ENCODE measurements at regions not wholly inside any gene's neighbourhood (a gene's known extent, or its start where the extent isn't known, plus 50 kb on each side); places are given as distances from the start of the nearest gene placed in this dataset.

DNA sequence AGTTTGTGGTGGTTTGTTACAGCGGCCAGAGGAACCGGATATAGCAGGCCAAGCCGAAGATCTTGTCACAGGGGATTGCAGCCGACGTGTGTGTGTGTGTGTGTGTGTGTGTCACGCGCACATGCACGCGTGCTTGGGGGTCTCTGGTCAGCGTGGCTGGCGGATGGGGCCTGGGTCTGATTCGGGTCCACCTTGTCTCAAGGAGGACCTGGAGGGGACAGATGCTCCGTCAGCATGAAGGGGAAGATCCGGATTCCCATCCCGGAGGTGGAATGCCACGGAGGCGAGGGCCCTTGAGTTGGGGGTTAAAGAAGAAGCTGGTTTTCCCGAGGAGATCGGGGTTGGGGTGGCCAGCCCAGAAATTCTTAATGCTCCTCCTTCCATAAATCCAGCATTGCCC, 1237.8 kb downstream of the BRD1 start:
- Histone ChIP-seq H2AFZ (ENCODE audit: low read length) (no peak overlapping the region), H3K79me2 (ENCODE audit: insufficient read depth, low read length) (no peaks in the 10 kb centered on the region), H3K4me3 (ENCODE audit: low read length, poor library complexity, severe bottlenecking) (no peak overlapping the region), H3K27me3 (ENCODE audit: insufficient read depth, low read length, poor library complexity, severe bottlenecking) (no peaks in the 10 kb centered on the region), H3F3A (ENCODE audit: low read depth) (no peaks in the 10 kb centered on the region), H3K9me3 (ENCODE audit: insufficient read depth, low read depth, low read length) (no peaks in the 10 kb centered on the region), H4K20me1 (ENCODE audit: insufficient read depth, low read length, poor library complexity, severe bottlenecking) (no peaks in the 10 kb centered on the region), H3K36me3 (ENCODE audit: insufficient read depth, low read length) (no peaks in the 10 kb centered on the region), H3K9me2 (replicated peaks; ENCODE audit: low read depth, low read length) (no peaks in the 10 kb centered on the region), H3K9ac (ENCODE audit: low read depth, low read length, poor library complexity, severe bottlenecking) (no peak overlapping the region), H3K4me1 (ENCODE audit: insufficient read depth, low read length, poor library complexity, severe bottlenecking) (no peaks in the 10 kb centered on the region), H3K4me2 (ENCODE audit: low read depth, low read length, poor library complexity, severe bottlenecking) (no peak overlapping the region)
- no peak for TF ChIP-seq CTCF (conservative IDR thresholded peaks at IDR 0.05; ENCODE audit: low read length)
- no peak for TF ChIP-seq EZH2phosphoT487 (IDR thresholded peaks at IDR 0.05; ENCODE audit: borderline replicate concordance)

GRCh38 chr22:48588878-48589450, 1238.7 kb downstream of the BRD1 start:
- no peak overlapping the region for H3K4me3 ChIP-seq (ENCODE audit: low read length, poor library complexity, severe bottlenecking)

GRCh38 chr22:48588151-48588877, 1239.4 kb downstream of the BRD1 start:
- no peaks in the 10 kb centered on the region for H3K36me3 ChIP-seq (ENCODE audit: insufficient read depth, low read length)
- peaks cover 7% of the 10 kb centered on the region; the same call in 1 of the 2 replicates for H3K9me3 ChIP-seq (ENCODE audit: insufficient read depth, low read depth, low read length)
- H3K9ac ChIP-seq (ENCODE audit: low read depth, low read length, poor library complexity, severe bottlenecking): no peak overlapping the region
- no peaks in the 10 kb centered on the region for H3K79me2 ChIP-seq (ENCODE audit: insufficient read depth, low read length)
- no peak overlapping the region for H3K4me2 ChIP-seq (ENCODE audit: low read depth, low read length, poor library complexity, severe bottlenecking)
- TF ChIP-seq CTCF (conservative IDR thresholded peaks at IDR 0.05; ENCODE audit: low read length): no peak
- TF ChIP-seq EZH2phosphoT487 (IDR thresholded peaks at IDR 0.05; ENCODE audit: borderline replicate concordance): no peak
- no peaks in the 10 kb centered on the region for H3F3A ChIP-seq (ENCODE audit: low read depth)
- no peak overlapping the region for H3K4me3 ChIP-seq (ENCODE audit: low read length, poor library complexity, severe bottlenecking)
- no peaks in the 10 kb centered on the region for H3K4me1 ChIP-seq (ENCODE audit: insufficient read depth, low read length, poor library complexity, severe bottlenecking)
- no peaks in the 10 kb centered on the region for H3K9me2 ChIP-seq (replicated peaks; ENCODE audit: low read depth, low read length)
- H2AFZ ChIP-seq (ENCODE audit: low read length): no peak overlapping the region
- H4K20me1 ChIP-seq (ENCODE audit: insufficient read depth, low read length, poor library complexity, severe bottlenecking): no peaks in the 10 kb centered on the region
- no peaks in the 10 kb centered on the region for H3K27me3 ChIP-seq (ENCODE audit: insufficient read depth, low read length, poor library complexity, severe bottlenecking)

More at GRCh38 chr22:48588878-48589450, 1238.7 kb downstream of the BRD1 start:
- Histone ChIP-seq H2AFZ (ENCODE audit: low read length) (no peak overlapping the region), H3K9me2 (replicated peaks; ENCODE audit: low read depth, low read length) (no peaks in the 10 kb centered on the region), H3K4me1 (ENCODE audit: insufficient read depth, low read length, poor library complexity, severe bottlenecking) (no peaks in the 10 kb centered on the region), H3K27me3 (ENCODE audit: insufficient read depth, low read length, poor library complexity, severe bottlenecking) (no peaks in the 10 kb centered on the region), H3K9ac (ENCODE audit: low read depth, low read length, poor library complexity, severe bottlenecking) (no peak overlapping the region), H3K9me3 (ENCODE audit: insufficient read depth, low read depth, low read length) (peaks cover 7% of the 10 kb centered on the region; the same call in 1 of the 2 replicates), H3K79me2 (ENCODE audit: insufficient read depth, low read length) (no peaks in the 10 kb centered on the region), H4K20me1 (ENCODE audit: insufficient read depth, low read length, poor library complexity, severe bottlenecking) (no peaks in the 10 kb centered on the region), H3K4me2 (ENCODE audit: low read depth, low read length, poor library complexity, severe bottlenecking) (no peak overlapping the region), H3F3A (ENCODE audit: low read depth) (no peaks in the 10 kb centered on the region), H3K36me3 (ENCODE audit: insufficient read depth, low read length) (no peaks in the 10 kb centered on the region)
- TF ChIP-seq CTCF (conservative IDR thresholded peaks at IDR 0.05; ENCODE audit: low read length) (no peak), EZH2phosphoT487 (IDR thresholded peaks at IDR 0.05; ENCODE audit: borderline replicate concordance) (no peak)
